ENCODE measurements at regions not wholly inside any gene's neighbourhood (a gene's known extent, or its start where the extent isn't known, plus 50 kb on each side); places are given as distances from the start of the nearest gene placed in this dataset.

DNA sequence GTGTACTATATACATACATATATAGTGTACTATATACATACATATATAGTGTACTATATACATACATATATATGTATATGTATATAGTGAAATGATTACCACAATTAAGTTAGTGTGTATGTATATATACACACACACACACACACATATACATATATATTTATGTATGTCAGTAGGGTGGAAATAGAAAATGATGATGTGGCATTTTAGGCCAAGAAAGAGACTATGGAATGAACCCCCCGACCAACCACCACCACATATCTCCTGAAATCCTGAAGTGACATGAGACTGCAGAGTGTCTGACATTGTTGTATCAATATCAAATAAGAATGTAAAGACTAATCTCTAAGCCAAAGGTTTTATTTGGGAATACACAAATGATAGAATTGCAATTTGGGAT is 107.6 kb downstream of the RFC3 start:
- Histone ChIP-seq H3K36me3 (no peaks in the 10 kb centered on the region), H3K4me1 (no peaks in the 10 kb centered on the region), H3K27me3 (no peaks in the 10 kb centered on the region), H3K9me3 (no peaks in the 10 kb centered on the region), H3K4me3 (no peak overlapping the region), H3K27ac (no peak overlapping the region)
- TF ChIP-seq, protein P1, sequence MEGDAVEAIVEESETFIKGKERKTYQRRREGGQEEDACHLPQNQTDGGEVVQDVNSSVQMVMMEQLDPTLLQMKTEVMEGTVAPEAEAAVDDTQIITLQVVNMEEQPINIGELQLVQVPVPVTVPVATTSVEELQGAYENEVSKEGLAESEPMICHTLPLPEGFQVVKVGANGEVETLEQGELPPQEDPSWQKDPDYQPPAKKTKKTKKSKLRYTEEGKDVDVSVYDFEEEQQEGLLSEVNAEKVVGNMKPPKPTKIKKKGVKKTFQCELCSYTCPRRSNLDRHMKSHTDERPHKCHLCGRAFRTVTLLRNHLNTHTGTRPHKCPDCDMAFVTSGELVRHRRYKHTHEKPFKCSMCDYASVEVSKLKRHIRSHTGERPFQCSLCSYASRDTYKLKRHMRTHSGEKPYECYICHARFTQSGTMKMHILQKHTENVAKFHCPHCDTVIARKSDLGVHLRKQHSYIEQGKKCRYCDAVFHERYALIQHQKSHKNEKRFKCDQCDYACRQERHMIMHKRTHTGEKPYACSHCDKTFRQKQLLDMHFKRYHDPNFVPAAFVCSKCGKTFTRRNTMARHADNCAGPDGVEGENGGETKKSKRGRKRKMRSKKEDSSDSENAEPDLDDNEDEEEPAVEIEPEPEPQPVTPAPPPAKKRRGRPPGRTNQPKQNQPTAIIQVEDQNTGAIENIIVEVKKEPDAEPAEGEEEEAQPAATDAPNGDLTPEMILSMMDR (IDR thresholded peaks at IDR 0.05) = no peak
- TF ChIP-seq POLR2AphosphoS5 (IDR thresholded peaks at IDR 0.05) = no peak
- no peak for TF ChIP-seq EP300 (IDR thresholded peaks at IDR 0.05)
- no peak for TF ChIP-seq POLR2A (IDR thresholded peaks at IDR 0.05)
- no peak for ATAC-seq
- WGBS, 2 donors (ENCODE audit: low coverage in 1 of 2) = 63 to 90% methylated on average over 1 of the region's 1 CpG

DNA sequence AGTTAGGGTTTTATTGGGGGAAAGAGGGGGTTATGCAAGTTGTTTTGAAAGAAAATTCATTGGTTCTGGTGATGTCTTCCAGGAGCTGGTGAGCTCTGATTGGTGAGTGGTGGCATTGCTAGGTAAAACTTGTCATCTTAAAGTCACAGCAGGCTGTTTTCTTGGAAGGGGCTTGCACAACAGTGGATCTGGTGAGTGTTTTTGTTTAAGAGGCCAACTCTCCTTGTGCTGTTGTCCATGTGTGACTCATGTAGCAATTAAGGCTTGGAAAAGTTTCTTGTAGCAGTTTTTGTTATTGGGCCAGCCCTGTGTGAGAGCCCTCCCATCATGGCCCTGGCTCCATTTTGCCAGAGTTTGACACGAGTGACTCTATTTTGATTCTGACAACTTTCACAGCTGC is 109.4 kb downstream of the RFC3 start:
- WGBS, 2 donors (ENCODE audit: low coverage in 1 of 2) = 60% methylated on average over 1 of the region's 1 CpG; no CpG with 5 or more reads in 1 of the 2 donors
- Histone ChIP-seq H3K4me3 (no peak overlapping the region), H3K27me3 (no peaks in the 10 kb centered on the region), H3K36me3 (no peaks in the 10 kb centered on the region), H3K9me3 (no peaks in the 10 kb centered on the region), H3K4me1 (no peaks in the 10 kb centered on the region), H3K27ac (no peak overlapping the region)
- TF ChIP-seq POLR2A (IDR thresholded peaks at IDR 0.05) = no peak
- TF ChIP-seq POLR2AphosphoS5 (IDR thresholded peaks at IDR 0.05) = peak; percentile 27
- ATAC-seq = peak; percentile 77

DNA sequence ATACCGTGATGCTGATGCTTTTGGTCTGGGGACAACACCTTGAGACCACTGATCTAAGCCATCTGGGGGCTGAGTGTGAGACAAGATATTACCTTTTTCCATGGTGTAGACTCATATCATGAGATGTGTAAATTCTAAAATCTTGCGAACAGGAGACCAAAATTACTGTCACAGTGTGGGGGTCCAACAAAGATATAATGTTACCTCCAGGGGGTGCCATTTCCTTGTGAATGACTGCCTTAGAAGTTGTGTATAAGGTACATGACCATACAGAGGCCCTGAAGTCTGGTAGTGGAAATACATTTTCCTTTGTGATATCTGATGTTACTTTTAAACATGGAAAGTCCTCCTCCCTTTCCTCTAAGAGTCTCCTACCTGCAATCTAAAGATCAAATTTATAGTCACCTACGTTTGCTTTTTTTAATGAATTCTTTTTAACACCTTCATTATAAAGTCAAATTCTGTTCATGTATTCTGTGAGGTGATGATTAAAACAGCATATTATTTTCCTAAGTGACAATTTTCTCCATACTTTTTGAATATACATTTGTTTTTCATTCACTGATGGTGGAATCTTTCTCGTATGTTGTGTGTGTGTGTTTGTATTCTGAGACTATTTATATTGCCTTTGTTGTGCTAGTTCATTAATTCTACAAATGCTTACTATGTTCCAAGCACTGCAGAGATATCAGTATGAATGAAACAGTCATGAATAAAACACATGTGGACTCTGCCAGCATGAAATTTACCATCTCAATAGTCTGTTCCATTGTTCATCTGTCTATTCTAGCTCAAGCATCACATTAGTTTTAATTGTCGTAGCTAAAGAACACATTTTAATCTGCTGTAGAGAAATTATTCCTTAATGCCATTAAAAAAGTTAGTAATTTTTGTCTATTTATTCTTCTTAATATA is 113.7 kb downstream of the RFC3 start:
- Histone ChIP-seq H3K4me3 (no peak overlapping the region), H3K9me3 (no peaks in the 10 kb centered on the region), H3K27me3 (no peaks in the 10 kb centered on the region), H3K4me1 (peaks cover 0 to 10% (median 0%) of the 10 kb centered on the region in 3 donors), H3K36me3 (no peaks in the 10 kb centered on the region), H3K27ac (no peak overlapping the region)
- no peak for ATAC-seq
- WGBS, 2 donors (ENCODE audit: low coverage in 1 of 2) = 88 to 94% methylated on average over 5 of the region's 5 CpGs
- TF ChIP-seq, protein P1 (IDR thresholded peaks at IDR 0.05) = peak; percentile 46 to 64 (median 56)
- TF ChIP-seq POLR2AphosphoS5 (IDR thresholded peaks at IDR 0.05) = no peak
- no peak for TF ChIP-seq POLR2A (IDR thresholded peaks at IDR 0.05)
- no peak for TF ChIP-seq EP300 (IDR thresholded peaks at IDR 0.05)

DNA sequence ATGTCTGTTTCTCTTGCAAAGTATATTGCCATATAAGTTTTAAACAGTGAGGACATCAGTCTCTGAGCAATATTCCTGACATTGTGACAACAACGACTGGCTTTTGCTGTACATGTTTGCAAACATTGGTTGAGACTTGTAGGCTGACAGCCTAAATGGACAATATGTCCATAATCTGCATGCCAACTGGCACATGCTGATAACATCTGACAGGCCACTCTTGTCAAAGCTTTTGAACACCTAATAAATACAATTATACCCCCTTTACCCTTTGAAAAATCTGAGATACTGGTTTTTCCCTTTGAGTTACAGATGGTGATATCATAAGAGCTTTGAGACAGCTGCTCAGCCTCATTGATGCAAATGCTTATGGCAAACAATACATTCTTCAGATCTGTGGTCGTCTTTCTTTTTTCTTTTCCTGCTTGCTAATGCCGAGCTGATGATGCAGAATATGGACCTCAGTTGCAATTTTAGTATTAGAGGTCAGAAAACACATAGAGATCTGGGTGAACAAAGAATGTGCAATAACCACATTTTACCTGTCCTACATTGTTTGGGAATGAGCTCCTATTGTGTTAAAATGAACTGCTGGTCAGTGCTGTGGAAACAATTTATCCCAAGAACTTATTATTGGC is 114.9 kb downstream of the RFC3 start:
- ATAC-seq = no peak
- Histone ChIP-seq H3K27me3 (no peaks in the 10 kb centered on the region), H3K27ac (no peak overlapping the region), H3K4me1 (peaks cover 0 to 10% (median 0%) of the 10 kb centered on the region in 3 donors), H3K4me3 (no peak overlapping the region), H3K36me3 (no peaks in the 10 kb centered on the region), H3K9me3 (no peaks in the 10 kb centered on the region)
- TF ChIP-seq, protein P1 (IDR thresholded peaks at IDR 0.05) = no peak
- TF ChIP-seq POLR2AphosphoS5 (IDR thresholded peaks at IDR 0.05) (no peak), POLR2A (IDR thresholded peaks at IDR 0.05) (no peak), EP300 (IDR thresholded peaks at IDR 0.05) (no peak)
- 80 to 86% methylated on average over 3 of the region's 3 CpGs for WGBS, 2 donors (ENCODE audit: low coverage in 1 of 2)

DNA sequence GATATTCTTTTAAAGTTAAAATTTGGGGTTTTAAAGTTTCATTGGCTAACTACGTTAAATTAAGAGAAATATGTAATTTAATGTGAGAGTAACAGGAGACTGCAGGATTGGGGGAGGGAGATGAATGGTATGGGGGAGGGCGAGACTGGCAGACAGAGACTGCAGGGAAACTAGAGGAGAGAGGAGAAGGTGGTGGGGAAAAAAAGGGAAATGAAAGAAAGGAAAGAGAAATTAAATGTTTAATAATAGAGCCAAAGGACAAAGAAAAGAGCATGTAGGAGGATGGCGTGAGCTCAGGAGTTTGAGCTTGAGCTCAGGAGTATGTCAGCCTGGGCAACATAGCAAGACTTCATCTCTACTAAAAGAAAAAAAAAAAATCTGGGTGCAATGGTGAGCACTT is 115.9 kb downstream of the RFC3 start:
- Histone ChIP-seq H3K27me3 (no peaks in the 10 kb centered on the region), H3K4me3 (no peak overlapping the region), H3K4me1 (peaks cover 0 to 10% (median 0%) of the 10 kb centered on the region in 3 donors), H3K36me3 (no peaks in the 10 kb centered on the region), H3K9me3 (no peaks in the 10 kb centered on the region), H3K27ac (no peak overlapping the region)
- no peak for ATAC-seq
- WGBS, 2 donors (ENCODE audit: low coverage in 1 of 2) = 88% methylated on average over 3 of the region's 3 CpGs; no CpG with 5 or more reads in 1 of the 2 donors
- TF ChIP-seq EP300 (IDR thresholded peaks at IDR 0.05) (no peak), POLR2A (IDR thresholded peaks at IDR 0.05) (no peak), POLR2AphosphoS5 (IDR thresholded peaks at IDR 0.05) (no peak)
- TF ChIP-seq, protein P1 (IDR thresholded peaks at IDR 0.05) = no peak

Measured in gastroesophageal sphincter (tissue), 4 donors.